ENCODE measurements at regions not wholly inside any gene's neighbourhood (a gene's known extent, or its start where the extent isn't known, plus 50 kb on each side); places are given as distances from the start of the nearest gene placed in this dataset.

GRCh38 chr2:206219957-206220356 is 54.5 kb upstream of the ZDBF2 start:
- H3K23me2 ChIP-seq (ENCODE audit: insufficient read length, low read depth, low read length, poor library complexity, severe bottlenecking): no peaks in the 10 kb centered on the region
- no peak overlapping the region for H3K27ac Mint-ChIP-seq
- H3T11ph ChIP-seq (ENCODE audit: low read length): no peak overlapping the region
- H3K4me1 ChIP-seq (ENCODE audit: insufficient read depth, low read length): no peaks in the 10 kb centered on the region; the same call in 1 of the 2 replicates
- TF ChIP-seq, protein P1, sequence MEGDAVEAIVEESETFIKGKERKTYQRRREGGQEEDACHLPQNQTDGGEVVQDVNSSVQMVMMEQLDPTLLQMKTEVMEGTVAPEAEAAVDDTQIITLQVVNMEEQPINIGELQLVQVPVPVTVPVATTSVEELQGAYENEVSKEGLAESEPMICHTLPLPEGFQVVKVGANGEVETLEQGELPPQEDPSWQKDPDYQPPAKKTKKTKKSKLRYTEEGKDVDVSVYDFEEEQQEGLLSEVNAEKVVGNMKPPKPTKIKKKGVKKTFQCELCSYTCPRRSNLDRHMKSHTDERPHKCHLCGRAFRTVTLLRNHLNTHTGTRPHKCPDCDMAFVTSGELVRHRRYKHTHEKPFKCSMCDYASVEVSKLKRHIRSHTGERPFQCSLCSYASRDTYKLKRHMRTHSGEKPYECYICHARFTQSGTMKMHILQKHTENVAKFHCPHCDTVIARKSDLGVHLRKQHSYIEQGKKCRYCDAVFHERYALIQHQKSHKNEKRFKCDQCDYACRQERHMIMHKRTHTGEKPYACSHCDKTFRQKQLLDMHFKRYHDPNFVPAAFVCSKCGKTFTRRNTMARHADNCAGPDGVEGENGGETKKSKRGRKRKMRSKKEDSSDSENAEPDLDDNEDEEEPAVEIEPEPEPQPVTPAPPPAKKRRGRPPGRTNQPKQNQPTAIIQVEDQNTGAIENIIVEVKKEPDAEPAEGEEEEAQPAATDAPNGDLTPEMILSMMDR (conservative IDR thresholded peaks at IDR 0.05): no peak
- H3K79me1 ChIP-seq (ENCODE audit: insufficient read depth, low read depth, low read length, poor library complexity, severe bottlenecking): no peaks in the 10 kb centered on the region
- no peaks in the 10 kb centered on the region for H3K9me3 ChIP-seq (ENCODE audit: control insufficient read depth, low read depth, low read length)
- no peak overlapping the region for H4K5ac ChIP-seq (ENCODE audit: insufficient read length, low read depth, low read length)
- H2AK5ac ChIP-seq (ENCODE audit: insufficient read length, low read length): no peak overlapping the region
- no peak overlapping the region for H3K56ac ChIP-seq (ENCODE audit: insufficient read length, low read depth, low read length)
- H3K79me2 ChIP-seq (ENCODE audit: insufficient read depth, low read length): no peaks in the 10 kb centered on the region
- H3K23ac ChIP-seq (ENCODE audit: insufficient read length, low read depth, low read length): no peak overlapping the region
- no peaks in the 10 kb centered on the region for H4K20me1 ChIP-seq (ENCODE audit: control insufficient read depth, insufficient read depth, insufficient read length)
- H4K8ac ChIP-seq (replicated peaks; ENCODE audit: insufficient read length, low read depth, low read length): no peak overlapping the region
- H2BK15ac ChIP-seq (ENCODE audit: low read depth, low read length): no peak overlapping the region
- no peak overlapping the region for H3K4ac ChIP-seq (ENCODE audit: low read depth, low read length)
- H3K14ac ChIP-seq (ENCODE audit: insufficient read depth, low read length): no peak overlapping the region
- H3K18ac ChIP-seq (ENCODE audit: insufficient read length, low read depth, low read length): no peak overlapping the region
- H3K4me2 ChIP-seq (ENCODE audit: insufficient read depth, insufficient read length, low read length): no peak overlapping the region
- H2BK12ac ChIP-seq (ENCODE audit: insufficient read length, low read depth, low read length): no peak overlapping the region
- H3K27ac ChIP-seq (ENCODE audit: insufficient read length, low read depth, low read length): no peak overlapping the region
- no CpG with 5 or more reads among the region's 3 CpGs for WGBS (ENCODE audit: extremely low coverage, insufficient read length, low lambda C conversion rate)
- H3K27me3 ChIP-seq (ENCODE audit: insufficient read depth, low read length): no peaks in the 10 kb centered on the region
- H3K9ac ChIP-seq (ENCODE audit: extremely low read depth, insufficient read length, low read length): no peak overlapping the region
- H2BK120ac ChIP-seq (ENCODE audit: low read depth, low read length, poor library complexity, severe bottlenecking): no peak overlapping the region
- no peak overlapping the region for H2BK5ac ChIP-seq (ENCODE audit: insufficient read length, low read length)
- H3K36me3 Mint-ChIP-seq (ENCODE audit: insufficient read depth in 1 of 3, low read depth in 3 of 3): no peaks in the 10 kb centered on the region
- H2AFZ ChIP-seq (ENCODE audit: low read length): no peak overlapping the region
- H3K4me3 Mint-ChIP-seq: no peak overlapping the region
- H3K27me3 Mint-ChIP-seq (ENCODE audit: low read depth): no peaks in the 10 kb centered on the region
- H3K4me1 Mint-ChIP-seq: peaks cover 23 to 29% of the 10 kb centered on the region in 2 experiments
- peaks cover 4 to 7% of the 10 kb centered on the region in 2 experiments for H3K9me3 Mint-ChIP-seq
- H4K91ac ChIP-seq (ENCODE audit: insufficient read length, low read depth, low read length): no peak overlapping the region
- no peak for DNase-seq
- H2BK20ac ChIP-seq (ENCODE audit: low read depth, low read length, poor library complexity, severe bottlenecking): no peak overlapping the region

Measured in H9 (cell line).